ENCODE measurements at regions not wholly inside any gene's neighbourhood (a gene's known extent, or its start where the extent isn't known, plus 50 kb on each side); places are given as distances from the start of the nearest gene placed in this dataset.

DNA sequence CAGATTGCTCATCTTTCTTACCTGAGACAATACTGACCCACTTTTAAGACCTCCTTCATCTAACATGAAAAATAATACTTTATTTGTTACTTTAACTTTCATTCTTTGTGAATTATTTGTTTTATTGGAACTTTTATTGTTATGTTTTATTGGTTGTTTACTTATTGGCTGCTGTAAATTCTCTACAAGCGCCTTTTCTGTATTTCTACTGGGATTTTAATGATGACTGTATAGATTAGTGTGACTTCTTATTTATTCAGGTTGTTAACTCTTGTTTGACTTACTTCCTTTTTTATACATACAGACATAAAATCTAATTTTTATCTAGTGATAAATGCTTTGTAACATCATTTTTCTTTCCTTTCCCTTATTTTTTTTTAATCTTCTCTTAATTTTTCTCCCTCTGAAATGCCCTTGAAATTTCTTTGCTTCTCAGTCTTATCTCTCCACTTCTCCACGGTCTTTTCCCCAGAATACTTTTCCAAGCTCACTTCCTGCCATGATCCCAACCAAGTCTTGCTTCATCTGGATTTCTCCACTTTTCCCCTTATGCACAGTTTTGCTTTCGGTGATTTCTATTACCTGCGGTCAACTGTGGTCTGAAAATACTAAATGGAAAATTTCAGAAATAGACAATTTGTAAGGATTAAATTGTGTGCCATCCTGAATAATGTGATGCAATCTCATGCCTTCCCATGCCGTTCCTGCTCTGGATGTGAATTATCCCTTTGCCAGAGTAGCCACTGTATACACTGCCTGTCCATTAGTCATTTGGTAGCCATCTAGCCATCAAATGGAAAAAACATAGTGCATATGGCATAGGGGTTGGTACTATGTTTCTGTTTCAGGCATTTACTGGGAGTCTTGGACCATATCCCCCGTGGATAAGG, 265.9 kb downstream of the PRL start:
- ATAC-seq (no peak), DNase-seq (no peak)
- Mint-ChIP-seq H3K9me3 (no peaks in the 10 kb centered on the region), H3K27me3 (no peaks in the 10 kb centered on the region), H3K27ac (no peak overlapping the region), H3K4me3 (no peak overlapping the region), H3K4me1 (peaks cover 27% of the 10 kb centered on the region)

DNA sequence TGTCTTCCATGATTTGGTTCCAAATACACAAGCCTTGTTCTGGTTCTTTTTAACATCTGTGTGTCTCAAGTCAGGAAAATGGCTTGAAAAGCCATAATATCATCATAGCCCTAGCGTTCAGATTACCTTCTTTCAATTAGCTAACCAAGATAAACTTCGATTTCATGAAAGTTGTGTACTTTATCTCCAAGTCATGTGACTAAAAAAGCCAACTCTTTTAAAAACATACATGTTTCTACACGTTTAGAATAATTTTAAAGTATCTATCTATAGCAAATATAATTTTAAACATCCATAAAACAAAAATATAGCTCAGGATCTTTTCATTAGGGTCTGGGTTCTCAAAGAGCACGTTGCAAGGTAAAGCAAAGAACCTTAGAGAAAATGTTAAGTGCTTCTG, 261.1 kb downstream of the PRL start:
- ATAC-seq = no peak
- no peak for DNase-seq
- H3K9me3 Mint-ChIP-seq = peaks cover 12 to 16% of the 10 kb centered on the region in 2 donors
- H3K27ac Mint-ChIP-seq = no peak overlapping the region
- H3K4me1 Mint-ChIP-seq = peaks cover 7% of the 10 kb centered on the region
- H3K27me3 Mint-ChIP-seq = no peaks in the 10 kb centered on the region
- no peak overlapping the region for H3K4me3 Mint-ChIP-seq

DNA sequence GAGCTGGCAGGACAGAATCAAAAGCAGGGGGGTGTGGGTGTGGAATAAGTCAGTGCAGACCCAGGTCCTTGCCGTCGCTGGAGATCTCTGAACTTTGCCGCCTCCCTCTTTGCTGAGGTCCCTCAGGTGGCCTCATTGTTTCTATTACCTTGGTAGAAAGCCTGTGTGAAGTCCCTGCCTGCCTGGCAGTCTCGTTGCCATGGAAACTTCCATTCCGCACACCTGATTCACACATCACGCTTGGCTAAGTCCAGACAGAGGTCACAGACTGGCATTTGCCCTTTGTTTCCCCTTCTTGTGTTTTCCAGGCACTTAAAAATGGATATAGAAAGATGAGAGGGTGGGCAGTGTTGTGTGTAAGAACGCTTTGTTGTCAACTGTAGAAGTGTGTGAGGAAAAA, 260.6 kb downstream of the PRL start:
- H3K27ac Mint-ChIP-seq = no peak overlapping the region
- ATAC-seq = no peak

DNA sequence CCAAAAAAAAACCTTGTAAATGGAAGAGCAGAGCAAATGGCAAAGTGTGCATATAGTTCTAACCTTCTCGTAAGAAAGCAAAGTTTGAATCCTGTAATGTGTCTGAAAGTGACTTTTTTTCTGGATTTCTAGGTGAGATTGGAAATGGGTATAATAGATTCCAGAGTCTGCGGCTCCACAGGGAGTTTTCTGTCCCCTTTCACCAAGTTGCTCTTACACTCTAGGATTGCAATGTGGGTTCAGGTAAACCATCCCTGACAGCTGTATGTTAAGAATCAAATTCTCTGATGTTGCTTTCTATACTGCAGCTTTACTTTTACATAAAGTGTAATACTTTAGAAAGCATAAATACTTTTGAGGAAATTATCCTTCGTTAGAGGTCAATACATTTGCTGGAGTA, 260.1 kb downstream of the PRL start:
- H3K27ac Mint-ChIP-seq = no peak overlapping the region
- ATAC-seq (no peak), DNase-seq (no peak)
- H3K4me1 Mint-ChIP-seq = peaks cover 7% of the 10 kb centered on the region
- no peaks in the 10 kb centered on the region for H3K27me3 Mint-ChIP-seq
- H3K4me3 Mint-ChIP-seq = no peak overlapping the region
- peaks cover 12 to 16% of the 10 kb centered on the region in 2 donors for H3K9me3 Mint-ChIP-seq

More for the DNA sequence above, 260.6 kb downstream of the PRL start:
- Mint-ChIP-seq H3K27me3 (no peaks in the 10 kb centered on the region), H3K9me3 (peaks cover 12 to 16% of the 10 kb centered on the region in 2 donors), H3K4me1 (peaks cover 7% of the 10 kb centered on the region), H3K4me3 (no peak overlapping the region)
- DNase-seq = no peak

DNA sequence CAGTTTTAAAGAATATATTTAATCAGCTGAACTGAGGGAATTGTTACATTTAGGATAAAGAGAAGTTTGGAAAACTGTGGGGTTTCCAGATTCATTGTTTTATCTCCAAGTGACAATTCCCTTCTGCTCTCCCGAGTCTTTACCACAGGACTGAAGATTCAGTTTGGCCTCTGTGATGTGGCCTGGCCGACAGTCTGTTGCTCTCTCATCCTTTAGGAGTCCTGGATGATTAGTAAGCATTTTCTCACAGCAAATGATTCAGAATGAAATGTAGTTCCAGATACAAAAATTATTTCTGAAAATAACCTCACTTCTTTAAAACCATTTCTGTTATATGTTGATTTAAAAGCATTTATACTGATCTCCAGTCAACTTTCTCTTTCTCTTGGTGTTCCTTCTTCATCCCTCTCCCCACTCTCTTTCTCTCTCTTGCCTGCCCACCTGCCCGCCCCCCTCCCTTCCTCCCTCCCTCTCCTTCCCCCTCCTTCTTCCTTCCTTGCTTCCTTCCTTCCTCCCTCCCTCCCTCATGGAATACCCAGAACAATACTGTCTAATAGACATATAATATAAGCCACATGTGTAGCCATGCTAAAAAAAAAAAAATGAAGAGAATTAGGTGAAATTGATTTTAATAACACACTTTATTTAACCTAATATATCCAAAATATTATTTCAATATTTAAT, 254.9 kb downstream of the PRL start:
- H3K9me3 Mint-ChIP-seq = peaks cover 12 to 16% of the 10 kb centered on the region in 2 donors
- peaks cover 15% of the 10 kb centered on the region for H3K4me1 Mint-ChIP-seq
- H3K27ac Mint-ChIP-seq = no peak overlapping the region
- ATAC-seq (no peak), DNase-seq (no peak)
- H3K27me3 Mint-ChIP-seq = no peaks in the 10 kb centered on the region
- no peak overlapping the region for H3K4me3 Mint-ChIP-seq

DNA sequence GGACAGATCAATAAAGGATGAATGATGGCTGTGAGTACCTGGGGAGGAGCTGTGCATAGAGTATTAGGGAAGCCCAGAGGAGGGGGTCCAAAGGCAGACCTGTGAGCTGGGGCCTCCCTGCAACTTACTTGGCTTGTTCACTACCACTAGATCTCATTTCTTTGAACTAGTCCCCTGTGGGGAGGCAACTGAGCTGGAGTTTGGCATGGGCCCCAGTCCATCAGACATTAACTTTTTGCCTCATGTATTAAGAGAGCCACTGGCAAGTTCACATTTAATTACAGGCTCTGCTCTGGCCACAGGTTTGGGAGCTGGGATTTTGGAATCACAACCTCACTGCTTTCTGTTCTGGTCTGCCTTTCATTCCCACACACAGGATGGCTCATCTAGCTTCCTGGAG, 254.1 kb downstream of the PRL start:
- peaks cover 15% of the 10 kb centered on the region for H3K4me1 Mint-ChIP-seq
- peaks cover 12 to 16% of the 10 kb centered on the region in 2 donors for H3K9me3 Mint-ChIP-seq
- ATAC-seq (no peak), DNase-seq (no peak)
- no peak overlapping the region for H3K4me3 Mint-ChIP-seq
- no peak overlapping the region for H3K27ac Mint-ChIP-seq
- no peaks in the 10 kb centered on the region for H3K27me3 Mint-ChIP-seq

DNA sequence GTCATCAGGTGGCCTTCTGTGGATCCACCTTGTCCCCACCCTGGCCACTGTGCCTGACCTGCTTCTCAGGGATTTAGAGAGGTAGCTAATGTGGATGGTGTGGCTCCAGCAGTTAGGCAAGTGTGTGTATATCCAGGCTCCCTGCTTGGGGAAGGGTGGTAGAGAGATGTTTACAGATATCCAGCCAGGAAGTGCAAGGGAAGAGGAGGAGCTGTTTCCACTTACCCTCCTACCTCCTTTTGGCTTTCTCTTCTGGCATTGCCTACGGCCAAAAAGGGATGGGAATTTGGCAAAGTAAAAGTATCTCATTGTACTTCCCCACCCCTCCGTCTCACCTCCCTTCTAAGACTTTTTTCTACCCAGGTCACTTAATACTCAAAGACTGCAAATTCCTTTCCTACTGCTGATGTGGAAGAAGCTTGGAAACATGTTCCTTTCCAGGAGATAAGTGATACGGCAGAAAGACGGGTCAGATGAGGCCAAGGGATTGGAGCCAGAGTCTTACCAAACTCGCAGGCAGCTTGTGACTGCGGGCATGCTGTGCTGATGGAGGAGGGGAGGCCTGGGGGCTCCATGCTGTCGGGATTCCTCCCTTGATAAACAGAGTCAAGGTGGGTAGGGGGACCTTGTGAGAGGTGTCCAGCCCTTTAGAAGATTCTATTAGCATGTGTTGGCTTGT, 253.4 kb downstream of the PRL start:
- no peak overlapping the region for H3K4me3 Mint-ChIP-seq
- ATAC-seq (no peak), DNase-seq (no peak)
- no peaks in the 10 kb centered on the region for H3K27me3 Mint-ChIP-seq
- H3K4me1 Mint-ChIP-seq = peaks cover 15% of the 10 kb centered on the region
- H3K9me3 Mint-ChIP-seq = peaks cover 12 to 14% of the 10 kb centered on the region in 2 donors
- H3K27ac Mint-ChIP-seq = no peak overlapping the region

DNA sequence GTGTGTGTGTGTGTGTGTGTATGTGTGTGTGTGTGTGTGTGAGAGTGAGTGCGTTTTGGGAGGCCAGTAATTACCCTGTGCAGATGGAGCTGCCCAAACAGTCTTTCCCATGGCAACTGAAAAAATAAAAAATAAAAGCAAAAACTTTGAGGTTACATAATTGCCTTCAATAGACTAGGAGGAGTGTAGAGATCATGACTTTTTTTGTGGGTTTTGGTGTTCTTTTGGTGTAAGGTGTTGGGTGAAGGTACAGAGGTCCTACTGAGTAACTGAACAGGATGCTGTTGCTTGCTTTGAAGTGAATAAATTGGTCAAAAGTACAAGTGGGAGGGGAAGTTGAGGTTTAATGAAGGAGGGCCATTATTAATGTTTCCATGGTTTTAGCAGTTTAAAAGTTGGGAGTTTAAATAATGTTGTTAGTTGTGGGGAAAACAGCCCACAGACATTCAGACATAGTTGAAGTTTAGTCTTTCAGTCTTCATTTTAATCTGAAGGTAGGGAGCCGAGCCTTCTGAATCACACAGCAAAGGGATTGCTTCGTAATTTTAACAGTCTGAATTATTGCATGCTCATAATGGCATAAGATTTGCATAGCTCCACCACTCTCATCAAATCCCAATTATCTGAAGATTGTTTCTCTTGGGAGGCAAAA, 251.4 kb downstream of the PRL start:
- Mint-ChIP-seq H3K4me1 (peaks cover 15% of the 10 kb centered on the region), H3K9me3 (peaks cover 0 to 1% of the 10 kb centered on the region in 2 donors), H3K27me3 (no peaks in the 10 kb centered on the region), H3K27ac (peak overlapping the region; percentile 61 to 88), H3K4me3 (no peak overlapping the region)
- DNase-seq (no peak), ATAC-seq (peak; percentile 87)

DNA sequence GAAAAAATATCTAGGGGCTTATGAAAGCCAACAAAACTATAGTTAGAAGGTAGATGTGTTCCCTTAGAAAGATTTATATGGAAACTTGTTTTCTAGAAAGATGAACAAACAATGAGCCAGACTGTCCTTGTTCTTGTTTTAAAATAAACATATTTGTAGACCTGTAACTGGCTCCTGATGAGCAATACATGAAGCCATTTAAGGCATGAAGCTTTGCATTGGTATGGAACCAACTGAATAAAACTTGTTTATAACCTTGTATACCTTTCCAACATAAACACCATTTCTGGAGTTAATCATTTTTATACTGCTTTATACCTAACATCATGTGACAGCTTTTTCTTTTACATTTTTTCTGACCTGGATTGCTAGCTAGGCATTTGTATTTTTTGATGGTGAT, 247.8 kb downstream of the PRL start:
- Mint-ChIP-seq H3K4me3 (no peak overlapping the region), H3K4me1 (peaks cover 27% of the 10 kb centered on the region)

DNA sequence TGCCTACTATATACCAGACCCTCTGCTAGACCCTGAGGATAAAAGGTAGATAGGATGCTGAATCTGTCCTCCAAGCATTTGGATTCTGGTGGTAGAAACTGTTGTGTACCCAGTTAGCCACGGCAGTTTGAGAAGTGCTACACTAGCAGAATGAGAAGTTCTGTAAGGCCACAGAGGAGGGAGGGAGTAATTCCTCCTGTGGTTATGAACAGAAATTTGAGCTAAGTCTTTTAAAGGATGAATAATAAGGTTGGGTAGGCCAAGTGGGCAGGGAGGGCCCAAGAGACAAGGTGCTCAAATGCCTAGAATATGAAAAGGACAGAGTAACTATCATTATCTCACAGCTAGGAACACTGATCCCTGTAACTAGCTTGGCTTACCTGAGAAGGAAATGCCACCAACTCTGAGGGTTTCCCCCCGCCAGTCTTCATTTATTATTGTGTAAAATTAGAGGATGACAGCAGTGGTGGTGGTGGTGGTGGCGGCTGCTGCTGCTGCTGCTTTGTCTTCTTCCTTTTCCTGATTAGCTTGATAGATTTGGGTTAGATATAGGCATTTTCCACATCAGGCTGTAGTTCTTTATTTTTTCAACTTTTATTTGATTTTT, 243.3 kb downstream of the PRL start:
- Mint-ChIP-seq H3K9me3 (peaks cover 8 to 13% of the 10 kb centered on the region in 2 donors), H3K4me1 (peaks cover 12% of the 10 kb centered on the region), H3K4me3 (no peak overlapping the region), H3K27ac (no peak overlapping the region), H3K27me3 (no peaks in the 10 kb centered on the region)
- DNase-seq (no peak), ATAC-seq (no peak)

More for the DNA sequence above, 247.8 kb downstream of the PRL start:
- H3K27me3 Mint-ChIP-seq = no peaks in the 10 kb centered on the region
- H3K9me3 Mint-ChIP-seq = peaks cover 8 to 13% of the 10 kb centered on the region in 2 donors
- ATAC-seq = no peak
- DNase-seq = no peak
- H3K27ac Mint-ChIP-seq = no peak overlapping the region

DNA sequence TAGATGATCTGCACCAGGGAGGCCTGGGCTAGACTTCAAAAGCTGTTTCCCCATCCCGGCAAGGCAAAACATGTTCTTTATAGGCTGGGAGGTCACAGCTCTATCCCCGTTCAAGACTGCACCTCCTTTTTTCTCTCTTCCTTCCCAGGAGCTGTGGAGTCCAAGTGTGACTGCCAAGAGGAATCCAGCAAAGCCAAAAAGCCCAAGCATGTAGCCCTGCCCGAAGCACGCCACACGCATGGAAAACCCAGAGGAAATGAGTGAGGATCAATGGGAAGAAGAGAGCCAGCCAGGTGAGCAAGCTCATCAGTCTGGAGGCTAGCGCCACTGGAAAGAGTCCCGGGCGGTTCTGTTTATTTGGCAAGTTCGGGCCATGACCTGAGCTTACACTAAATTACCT, 240.4 kb downstream of the PRL start:
- H3K27me3 Mint-ChIP-seq = peaks cover 10% of the 10 kb centered on the region
- ATAC-seq = no peak
- H3K27ac Mint-ChIP-seq = no peak overlapping the region
- peaks cover 19% of the 10 kb centered on the region for H3K4me1 Mint-ChIP-seq
- no peak for DNase-seq
- H3K4me3 Mint-ChIP-seq = no peak overlapping the region
- H3K9me3 Mint-ChIP-seq = peaks cover 8% of the 10 kb centered on the region in 2 donors

DNA sequence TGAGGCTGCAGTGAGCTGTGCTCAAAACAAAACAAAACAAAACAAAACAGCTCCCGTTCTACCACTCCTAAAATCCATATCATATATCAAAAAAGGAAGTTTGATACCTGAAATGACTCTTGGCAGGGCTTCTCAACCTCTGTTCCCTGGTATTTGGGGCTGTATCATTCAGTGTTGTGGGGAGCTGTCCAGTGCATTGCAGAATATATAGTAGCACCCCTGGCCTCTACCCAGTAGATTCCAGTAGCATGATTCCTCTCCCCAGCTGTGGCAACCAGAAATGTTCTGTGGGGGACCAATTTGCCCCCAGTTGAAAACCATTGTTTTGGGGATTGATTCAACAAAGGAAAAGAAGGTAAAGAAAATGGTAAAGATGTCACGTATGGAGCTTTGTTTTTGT, 238.9 kb downstream of the PRL start:
- H3K9me3 Mint-ChIP-seq = no peaks in the 10 kb centered on the region
- H3K4me3 Mint-ChIP-seq = no peak overlapping the region
- DNase-seq (no peak), ATAC-seq (no peak)
- H3K27ac Mint-ChIP-seq = no peak overlapping the region
- peaks cover 10% of the 10 kb centered on the region for H3K27me3 Mint-ChIP-seq
- H3K4me1 Mint-ChIP-seq = peaks cover 29% of the 10 kb centered on the region

DNA sequence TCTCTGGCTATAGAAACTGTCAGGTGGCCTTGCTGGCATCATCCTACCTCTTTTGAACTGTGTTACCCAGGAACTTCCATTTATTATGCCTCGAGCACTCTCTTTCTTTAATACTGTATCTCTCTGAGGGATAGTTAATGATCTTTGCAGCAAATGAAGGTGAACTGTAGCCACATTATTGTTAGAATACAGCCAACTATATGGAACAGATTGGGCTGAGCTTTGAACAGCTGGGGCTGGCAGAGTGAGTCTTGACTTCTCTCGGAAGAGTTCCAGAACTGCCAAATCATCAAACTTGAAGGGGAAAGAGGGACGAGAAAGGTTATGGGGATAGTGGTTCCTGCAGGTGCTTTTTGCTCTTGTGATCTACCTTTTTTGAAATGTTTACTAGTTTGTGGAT, 237.7 kb downstream of the PRL start:
- H3K4me3 Mint-ChIP-seq = no peak overlapping the region
- no peak for ATAC-seq

DNA sequence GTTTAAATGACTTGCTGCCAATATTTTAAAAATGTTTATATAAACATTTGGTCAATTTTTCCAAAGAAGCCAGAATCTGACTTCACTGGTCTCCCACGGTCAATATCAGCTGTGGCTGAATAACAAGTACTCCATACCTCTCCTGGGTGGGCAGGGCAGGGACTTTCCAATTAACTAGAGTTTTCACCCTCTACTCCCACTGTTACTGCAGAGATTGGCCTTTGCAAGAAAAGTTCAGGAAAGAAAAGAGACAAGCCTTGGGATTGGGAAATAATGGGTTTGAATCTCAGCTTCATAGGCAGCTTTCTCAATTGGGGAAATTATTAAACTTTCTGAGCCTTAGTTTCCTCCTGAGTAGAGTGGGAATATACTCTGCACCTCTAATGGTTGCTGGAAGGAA, 236.9 kb downstream of the PRL start:
- Mint-ChIP-seq H3K27me3 (peaks cover 10% of the 10 kb centered on the region), H3K4me3 (no peak overlapping the region), H3K9me3 (no peaks in the 10 kb centered on the region), H3K4me1 (peaks cover 34% of the 10 kb centered on the region), H3K27ac (no peak overlapping the region)
- ATAC-seq = no peak
- no peak for DNase-seq

More for the DNA sequence above, 237.7 kb downstream of the PRL start:
- H3K27ac Mint-ChIP-seq = no peak overlapping the region
- no peaks in the 10 kb centered on the region for H3K9me3 Mint-ChIP-seq
- no peak for DNase-seq
- peaks cover 10% of the 10 kb centered on the region for H3K27me3 Mint-ChIP-seq
- peaks cover 33% of the 10 kb centered on the region for H3K4me1 Mint-ChIP-seq

DNA sequence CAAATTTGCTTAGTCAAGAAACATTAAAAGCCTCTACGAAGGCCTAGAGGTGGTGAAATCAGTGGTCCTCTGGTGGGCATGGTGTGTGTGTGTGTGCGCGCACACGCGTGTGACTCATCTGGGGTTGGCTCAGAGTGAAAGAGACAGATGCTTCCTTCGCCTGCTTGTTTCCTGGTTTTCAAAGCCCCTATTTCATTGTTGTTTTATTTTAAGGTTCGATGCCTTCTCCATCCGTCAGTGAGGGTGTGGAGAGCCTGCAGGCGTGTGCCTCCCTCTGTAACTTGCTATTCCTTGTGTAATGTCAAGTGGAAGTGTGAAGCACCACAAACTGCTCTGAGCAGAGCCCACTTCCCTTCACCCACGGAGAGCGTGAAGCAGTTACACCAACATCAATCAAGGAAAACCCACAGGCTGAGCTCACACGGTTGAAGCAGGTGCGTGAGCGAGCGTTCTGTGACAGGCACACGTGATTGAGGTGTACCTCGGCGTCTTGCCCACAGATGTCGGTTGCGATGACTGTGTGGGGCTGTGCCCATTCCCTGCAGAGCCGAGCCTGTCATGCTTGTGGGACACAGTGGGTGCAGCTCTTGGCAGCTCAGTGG, 233.9 kb downstream of the PRL start:
- peak overlapping the region; percentile 63 to 78 for H3K4me3 Mint-ChIP-seq
- DNase-seq (peak; percentile 61 to 80), ATAC-seq (peak; percentile 93)
- H3K4me1 Mint-ChIP-seq = peaks cover 34% of the 10 kb centered on the region
- H3K27me3 Mint-ChIP-seq = peaks cover 10% of the 10 kb centered on the region
- peak overlapping the region; percentile 10 to 92 for H3K27ac Mint-ChIP-seq
- no peaks in the 10 kb centered on the region for H3K9me3 Mint-ChIP-seq
